HG02938 (cell line): ENCODE measurements at regions not wholly inside any gene's neighbourhood (a gene's known extent, or its start where the extent isn't known, plus 50 kb on each side); places are given as distances from the start of the nearest gene placed in this dataset.

Experiments
- ATAC-seq: cut with Tn5 transposase; IDR thresholded peaks from one replicate; pipeline ENCODE4 v1.9.1; 2021; ENCODE audit warnings: mild to moderate bottlenecking, moderate library complexity; ENCODE audit not compliant: unreplicated experiment

GRCh38 chr2:82652117-82652516 is 1807.0 kb downstream of the SUCLG1 start:
- no peak for ATAC-seq

- ATAC-seq: no peak
These were observed 1809.0 kb downstream of the SUCLG1 start for GRCh38 chr2:82650038-82650437.

GRCh38 chr2:82641598-82642180 is 1817.4 kb downstream of the SUCLG1 start:
- no peak for ATAC-seq

- no peak for ATAC-seq
These were observed 1822.6 kb downstream of the SUCLG1 start for GRCh38 chr2:82636402-82637020.

- ATAC-seq: no peak
These were observed 1860.1 kb downstream of the SUCLG1 start for GRCh38 chr2:82599021-82599420.

- no peak for ATAC-seq
These were observed 1862.5 kb downstream of the SUCLG1 start for GRCh38 chr2:82596581-82596980.

- ATAC-seq: no peak
These were observed 1867.4 kb downstream of the SUCLG1 start for GRCh38 chr2:82591718-82592117.

- ATAC-seq: no peak
These were observed 1882.4 kb downstream of the SUCLG1 start for GRCh38 chr2:82576656-82577055.

- no peak for ATAC-seq
These were observed 1919.8 kb downstream of the SUCLG1 start for GRCh38 chr2:82539280-82539621.

- no peak for ATAC-seq
These were observed 1920.3 kb downstream of the SUCLG1 start for GRCh38 chr2:82538590-82539279.

GRCh38 chr2:82528288-82528687 is 1930.8 kb downstream of the SUCLG1 start:
- ATAC-seq: no peak

- ATAC-seq: no peak
These were observed 1932.0 kb downstream of the SUCLG1 start for GRCh38 chr2:82527124-82527523.

GRCh38 chr2:82526277-82526676 is 1932.8 kb downstream of the SUCLG1 start:
- no peak for ATAC-seq

- ATAC-seq: no peak
These were observed 1933.3 kb downstream of the SUCLG1 start for GRCh38 chr2:82525744-82526143.

GRCh38 chr2:82524826-82525225 is 1934.3 kb downstream of the SUCLG1 start:
- ATAC-seq: no peak

GRCh38 chr2:82511894-82512293 is 1947.2 kb downstream of the SUCLG1 start:
- no peak for ATAC-seq

- ATAC-seq: no peak
These were observed 1950.4 kb downstream of the SUCLG1 start for GRCh38 chr2:82508702-82509101.

- no peak for ATAC-seq
These were observed 1951.4 kb downstream of the SUCLG1 start for GRCh38 chr2:82507657-82508056.

GRCh38 chr2:82501217-82501616 is 1957.9 kb downstream of the SUCLG1 start:
- ATAC-seq: no peak

GRCh38 chr2:82498777-82499443 is 1960.2 kb downstream of the SUCLG1 start:
- ATAC-seq: no peak

- ATAC-seq: no peak
These were observed 1964.3 kb downstream of the SUCLG1 start for GRCh38 chr2:82494739-82495138.

GRCh38 chr2:82491591-82491990 is 1967.5 kb downstream of the SUCLG1 start:
- ATAC-seq: no peak
